ENCODE measurements at regions not wholly inside any gene's neighbourhood (a gene's known extent, or its start where the extent isn't known, plus 50 kb on each side); places are given as distances from the start of the nearest gene placed in this dataset.

- no peak for FAIRE-seq
- Histone ChIP-seq H3K9me3 (replicated peaks; ENCODE audit: control insufficient read depth, insufficient read depth, low read depth, low read length) (no peaks in the 10 kb centered on the region), H3K79me2 (ENCODE audit: control insufficient read depth, insufficient read depth, low read length) (no peaks in the 10 kb centered on the region), H3K4me2 (ENCODE audit: insufficient read depth, low read length) (no peak overlapping the region), H3K4me3 (no peak overlapping the region), H3K27me3 (ENCODE audit: control insufficient read depth in 2 of 2, insufficient read depth in 2 of 2, low read length in 2 of 2) (no peaks in the 10 kb centered on the region), H3K9ac (ENCODE audit: insufficient read depth in 1 of 2, low read depth in 2 of 2, low read length in 2 of 2) (no peak overlapping the region), H4K20me1 (replicated peaks; ENCODE audit: control insufficient read depth, insufficient read depth, low read length) (no peaks in the 10 kb centered on the region), H3K9me1 (ENCODE audit: control insufficient read depth, insufficient read depth, low read length) (no peaks in the 10 kb centered on the region), H3K27ac (ENCODE audit: extremely low read depth, low read depth, low read length) (no peak overlapping the region), H3K4me1 (replicated peaks in 1 of 2; ENCODE audit: control insufficient read depth in 2 of 2, insufficient read depth in 2 of 2, low read length in 2 of 2) (no peaks in the 10 kb centered on the region), H2AFZ (ENCODE audit: low read depth, low read length) (no peak overlapping the region), H3K36me3 (ENCODE audit: control insufficient read depth, insufficient read depth, low read length) (no peaks in the 10 kb centered on the region)
- ChIA-PET POLR2A (no interaction called here), CTCF (ENCODE audit: low intra/inter-chr PET ratio) (no interaction called here)
- no peak for DNase-seq (ENCODE audit: extremely low read depth in 1 of 4, low spot score in 3 of 4)
- no TSS peak for BruUV-seq (replicated peaks)
- TF ChIP-seq CBX5 (IDR thresholded peaks at IDR 0.05; ENCODE audit: borderline replicate concordance, low read depth), result no peak
- TF ChIP-seq CEBPG (CRISPR knock-in tag; IDR thresholded peaks at IDR 0.05), result no peak
- no peak for TF ChIP-seq CEBPG (tag; conservative IDR thresholded peaks at IDR 0.05 in 1 of 2, IDR thresholded peaks at IDR 0.05 in 1 of 2)
- TF ChIP-seq ZNF347 (CRISPR knock-in tag; IDR thresholded peaks at IDR 0.05; ENCODE audit: low read depth), result no peak
- no peak for TF ChIP-seq HEY1 (CRISPR knock-in tag; IDR thresholded peaks at IDR 0.05; ENCODE audit: borderline replicate concordance)
- no peak for TF ChIP-seq EP400 (IDR thresholded peaks at IDR 0.05)
- no peak for TF ChIP-seq ZBTB5 (IDR thresholded peaks at IDR 0.05)
- no peak for TF ChIP-seq RBM25 (IDR thresholded peaks at IDR 0.05; ENCODE audit: low read depth, low read length, severe bottlenecking)
- no peak for TF ChIP-seq SRSF3 (IDR thresholded peaks at IDR 0.05; ENCODE audit: insufficient read depth, low read length)
- TF ChIP-seq CEBPB (tag; IDR thresholded peaks at IDR 0.05), result no peak
- TF ChIP-seq NR2C2 (CRISPR knock-in tag; IDR thresholded peaks at IDR 0.05), result no peak
- no peak for TF ChIP-seq NR2C2 (tag; IDR thresholded peaks at IDR 0.05)
- TF ChIP-seq POU5F1 (IDR thresholded peaks at IDR 0.05; ENCODE audit: borderline replicate concordance, low read depth, low read length, partially characterized antibody), result no peak
- TF ChIP-seq ZNF436 (CRISPR knock-in tag; IDR thresholded peaks at IDR 0.05), result no peak
- TF ChIP-seq CREM (IDR thresholded peaks at IDR 0.05; ENCODE audit: low read depth), result no peak
- TF ChIP-seq ATF2 (CRISPR knock-in tag; IDR thresholded peaks at IDR 0.05), result no peak
- WGBS (ENCODE audit: insufficient coverage, low coverage, missing lambda C conversion rate), result 0% methylated on average over 1 of the region's 1 CpG
- in situ Hi-C loops (cut with MboI), result no loop called here
- intact Hi-C loops (cut with micrococcal nuclease), result no loop called here
- no peak for ATAC-seq
Observed at GRCh38 chr11:92383430-92383829, 158.8 kb downstream of the FAT3 start.

Data from K562 (cell line).